K562 (cell line): ENCODE measurements at regions not wholly inside any gene's neighbourhood (a gene's known extent, or its start where the extent isn't known, plus 50 kb on each side); places are given as distances from the start of the nearest gene placed in this dataset.

Experiments used
- GATA2 ChIP-seq: sonication (generic); formaldehyde crosslinking; IDR thresholded peaks from 2 replicates; pipeline ENCODE4 v1.4.0; 2020; ENCODE audit warnings: mild to moderate bottlenecking, missing genetic modification reagents
- POLR2A ChIP-seq: fragments of 450-650 bp; conservative IDR thresholded peaks from 2 replicates; pipeline ENCODE4 v1.6.1; 2016
- POLR2AphosphoS5 ChIP-seq: IDR thresholded peaks from 2 replicates; pipeline ENCODE4 v1.6.1; 2011; ENCODE audit warnings: mild to moderate bottlenecking, low read depth, low read length, moderate library complexity; ENCODE audit not compliant: control insufficient read depth, insufficient read depth
- ZC3H11A ChIP-seq: IDR thresholded peaks from 2 replicates; pipeline ENCODE4 v1.6.1; 2012; ENCODE audit warnings: low read depth, low read length, improper control_type of control experiment
- ZNF121 ChIP-seq: sonication (generic); formaldehyde crosslinking; conservative IDR thresholded peaks from 2 replicates; pipeline ENCODE4 v1.8.0; 2022; ENCODE audit warnings: missing genetic modification reagents
- ZNF384 ChIP-seq: IDR thresholded peaks from 2 replicates; pipeline ENCODE4 v1.6.1; 2012; ENCODE audit warnings: low read depth, low read length, improper control_type of control experiment
- TF ChIP-seq, protein P1 (sequence below), 3 experiments: IDR thresholded peaks in 2 of 3; conservative IDR thresholded peaks in 1 of 3; 2 replicates each; pipeline ENCODE4 v1.5.1; 2011 to 2012; ENCODE audit warnings: low read length in 3 of 3, mild to moderate bottlenecking in 3 of 3, control low read depth in 2 of 3, improper control_type of control experiment in 1 of 3, inconsistent platforms in 1 of 3, low read depth in 1 of 3, mixed read lengths in 1 of 3, moderate library complexity in 1 of 3; ENCODE audit not compliant: insufficient read depth in 2 of 3

DNA sequence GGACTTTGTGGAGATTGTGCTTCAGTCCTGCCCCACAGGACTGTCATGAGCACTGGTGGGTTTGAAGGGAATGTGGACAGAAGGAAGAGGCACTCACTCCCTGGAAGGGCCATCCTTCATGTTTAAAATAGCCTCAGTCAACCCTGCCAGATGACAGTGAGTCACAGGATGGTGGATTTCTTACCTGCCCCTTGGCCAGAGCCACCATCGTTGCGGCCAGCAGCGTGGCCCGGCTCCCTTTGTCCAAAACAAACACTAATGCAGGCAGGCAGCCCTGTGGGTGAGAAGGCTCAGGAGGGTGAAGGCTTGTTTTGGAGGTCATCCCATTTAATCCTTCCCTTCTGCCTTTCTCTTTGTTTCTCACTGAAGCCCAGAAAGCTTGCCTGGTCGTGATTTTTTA is 422.7 kb downstream of the CD83 start:
- TF ChIP-seq ZNF121 (CRISPR knock-in tag) (no peak), GATA2 (CRISPR knock-in tag) (no peak), ZNF384 (no peak), POLR2AphosphoS5 (no peak), POLR2A (no peak), ZC3H11A (no peak)
- TF ChIP-seq, protein P1, sequence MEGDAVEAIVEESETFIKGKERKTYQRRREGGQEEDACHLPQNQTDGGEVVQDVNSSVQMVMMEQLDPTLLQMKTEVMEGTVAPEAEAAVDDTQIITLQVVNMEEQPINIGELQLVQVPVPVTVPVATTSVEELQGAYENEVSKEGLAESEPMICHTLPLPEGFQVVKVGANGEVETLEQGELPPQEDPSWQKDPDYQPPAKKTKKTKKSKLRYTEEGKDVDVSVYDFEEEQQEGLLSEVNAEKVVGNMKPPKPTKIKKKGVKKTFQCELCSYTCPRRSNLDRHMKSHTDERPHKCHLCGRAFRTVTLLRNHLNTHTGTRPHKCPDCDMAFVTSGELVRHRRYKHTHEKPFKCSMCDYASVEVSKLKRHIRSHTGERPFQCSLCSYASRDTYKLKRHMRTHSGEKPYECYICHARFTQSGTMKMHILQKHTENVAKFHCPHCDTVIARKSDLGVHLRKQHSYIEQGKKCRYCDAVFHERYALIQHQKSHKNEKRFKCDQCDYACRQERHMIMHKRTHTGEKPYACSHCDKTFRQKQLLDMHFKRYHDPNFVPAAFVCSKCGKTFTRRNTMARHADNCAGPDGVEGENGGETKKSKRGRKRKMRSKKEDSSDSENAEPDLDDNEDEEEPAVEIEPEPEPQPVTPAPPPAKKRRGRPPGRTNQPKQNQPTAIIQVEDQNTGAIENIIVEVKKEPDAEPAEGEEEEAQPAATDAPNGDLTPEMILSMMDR (IDR thresholded peaks at IDR 0.05 in 2 of 3, conservative IDR thresholded peaks at IDR 0.05 in 1 of 3; ENCODE audit: insufficient read depth in 2 of 3, low read depth in 1 of 3, low read length in 3 of 3), result no peak
